HEK293 (cell line): ENCODE measurements at regions not wholly inside any gene's neighbourhood (a gene's known extent, or its start where the extent isn't known, plus 50 kb on each side); places are given as distances from the start of the nearest gene placed in this dataset.

Source experiments
- CTCF ChIA-PET: fragments of 350-600 bp; formaldehyde crosslinking; extraction: SDS; loops from one replicate; lab custom pipeline; 2021; ENCODE audit warnings: antibody characterized with exemption; lab: Yijun Ruan, JAX
- POLR2A ChIA-PET: fragments of 300-600 bp; formaldehyde crosslinking; extraction: SDS; loops from one replicate; lab custom pipeline; 2020; ENCODE audit warnings: antibody characterized with exemption, inconsistent platforms; lab: Yijun Ruan, JAX
- H3K27ac ChIP-seq: fragments of 200-500 bp; sonication (Bioruptor generic); 2 replicates; pipeline ENCODE4 v1.5.1; 2014; ENCODE audit warnings: low read depth, low read length, control low read depth, inconsistent platforms; ENCODE audit errors: extremely low read depth
- H3K36me3 ChIP-seq, 2 experiments: fragments of 200-500 bp in 1 of 2; sonication (Bioruptor generic) in 1 of 2; 1 replicate in 1 of 2; 2 replicates in 1 of 2; pipeline ENCODE4 v1.5.1; 2014 to 2017; ENCODE audit warnings: inconsistent platforms in 2 of 2, low read length in 2 of 2; ENCODE audit not compliant: control insufficient read depth in 2 of 2, insufficient read depth in 1 of 2
- H3K4me1 ChIP-seq: fragments of 200-500 bp; sonication (Bioruptor generic); 2 replicates; pipeline ENCODE4 v1.5.1; 2014; ENCODE audit warnings: mild to moderate bottlenecking, low read length, inconsistent platforms; ENCODE audit not compliant: control insufficient read depth, insufficient read depth
- H3K4me3 ChIP-seq: 2 replicates; pipeline ENCODE4 v1.5.1; 2011; ENCODE audit warnings: low read depth, mild to moderate bottlenecking, control low read depth, low read length, moderate library complexity
- H3K9me3 ChIP-seq: fragments of 200-500 bp; sonication (Bioruptor generic); 2 replicates; pipeline ENCODE4 v1.5.1; 2014; ENCODE audit warnings: low read depth, low read length, inconsistent platforms; ENCODE audit not compliant: control insufficient read depth, insufficient read depth
- EGR2 ChIP-seq: fragments of 450-650 bp; formaldehyde crosslinking; IDR thresholded peaks from 2 replicates; pipeline ENCODE4 v1.5.1; 2016; ENCODE audit warnings: low read depth, missing biosample characterization, missing genetic modification characterization
- GLI4 ChIP-seq: fragments of 450-650 bp; formaldehyde crosslinking; IDR thresholded peaks from 2 replicates; pipeline ENCODE4 v1.5.1; 2016; ENCODE audit warnings: missing biosample characterization, missing genetic modification characterization
- SETDB1 ChIP-seq: IDR thresholded peaks from one replicate; pipeline ENCODE4 v1.6.1; 2017; ENCODE audit warnings: mild to moderate bottlenecking, low read length, moderate library complexity, mixed read lengths; ENCODE audit not compliant: insufficient read length
- SP3 ChIP-seq: fragments of 450-650 bp; formaldehyde crosslinking; IDR thresholded peaks from 2 replicates; pipeline ENCODE4 v1.5.1; 2016; ENCODE audit warnings: missing biosample characterization, missing genetic modification characterization
- ZNF133 ChIP-seq: fragments of 450-650 bp; formaldehyde crosslinking; IDR thresholded peaks from 2 replicates; pipeline ENCODE4 v1.5.1; 2016; ENCODE audit warnings: missing biosample characterization, missing genetic modification characterization
- ZNF175 ChIP-seq: fragments of 450-650 bp; formaldehyde crosslinking; IDR thresholded peaks from 2 replicates; pipeline ENCODE4 v1.5.1; 2016; ENCODE audit warnings: missing biosample characterization, missing genetic modification characterization
- ZNF19 ChIP-seq: fragments of 450-650 bp; formaldehyde crosslinking; IDR thresholded peaks from 2 replicates; pipeline ENCODE4; 2016; ENCODE audit warnings: missing biosample characterization, missing genetic modification characterization, low read depth
- ZNF202 ChIP-seq: fragments of 450-650 bp; formaldehyde crosslinking; IDR thresholded peaks from 2 replicates; pipeline ENCODE4 v1.5.1; 2016; ENCODE audit warnings: missing biosample characterization, missing genetic modification characterization, borderline replicate concordance
- ZNF292 ChIP-seq: fragments of 450-650 bp; formaldehyde crosslinking; IDR thresholded peaks from 2 replicates; pipeline ENCODE4 v1.5.1; 2016; ENCODE audit warnings: low read depth, missing biosample characterization, missing genetic modification characterization, borderline replicate concordance
- ZNF341 ChIP-seq: fragments of 450-650 bp; formaldehyde crosslinking; IDR thresholded peaks from 2 replicates; pipeline ENCODE4; 2016; ENCODE audit warnings: low read depth, missing biosample characterization, missing genetic modification characterization
- ZNF488 ChIP-seq: fragments of 450-650 bp; formaldehyde crosslinking; IDR thresholded peaks from 2 replicates; pipeline ENCODE4 v1.5.1; 2016; ENCODE audit warnings: missing biosample characterization, missing genetic modification characterization
- ZNF596 ChIP-seq: fragments of 450-650 bp; IDR thresholded peaks from 2 replicates; pipeline ENCODE4 v1.5.0; 2018; ENCODE audit warnings: missing biosample characterization, mild to moderate bottlenecking, missing genetic modification characterization, moderate library complexity
- ZNF830 ChIP-seq: fragments of 450-650 bp; IDR thresholded peaks from 2 replicates; pipeline ENCODE4 v1.5.0; 2018; ENCODE audit warnings: missing biosample characterization, missing genetic modification characterization, low read depth, mild to moderate bottlenecking, moderate library complexity
- ZXDB ChIP-seq: fragments of 450-650 bp; formaldehyde crosslinking; IDR thresholded peaks from 2 replicates; pipeline ENCODE4 v1.5.1; 2016; ENCODE audit warnings: missing biosample characterization, missing genetic modification characterization
- TF ChIP-seq, protein P1 (sequence below): fragments of 450-650 bp; formaldehyde crosslinking; IDR thresholded peaks from 2 replicates; pipeline ENCODE4 v1.5.1; 2016; ENCODE audit warnings: missing biosample characterization, missing genetic modification characterization
- TF ChIP-seq, protein P2 (sequence below): fragments of 450-650 bp; formaldehyde crosslinking; conservative IDR thresholded peaks from 2 replicates; pipeline ENCODE4 v1.5.1; 2016; ENCODE audit warnings: low read depth, missing biosample characterization, missing genetic modification characterization

- H3K4me1 ChIP-seq, result no peaks in the 10 kb centered on the region
- no peak for TF ChIP-seq SP3 (tag by site-specific recombination)
- no peaks in the 10 kb centered on the region for H3K9me3 ChIP-seq
- no peak overlapping the region for H3K27ac ChIP-seq
- ChIA-PET CTCF (no interaction called here), POLR2A (no interaction called here)
- H3K36me3 ChIP-seq, result no peaks in the 10 kb centered on the region
- H3K4me3 ChIP-seq, result no peak overlapping the region
Observed at GRCh38 chr2:106685180-106685897, 198.2 kb downstream of the CD8B2 start.

DNA sequence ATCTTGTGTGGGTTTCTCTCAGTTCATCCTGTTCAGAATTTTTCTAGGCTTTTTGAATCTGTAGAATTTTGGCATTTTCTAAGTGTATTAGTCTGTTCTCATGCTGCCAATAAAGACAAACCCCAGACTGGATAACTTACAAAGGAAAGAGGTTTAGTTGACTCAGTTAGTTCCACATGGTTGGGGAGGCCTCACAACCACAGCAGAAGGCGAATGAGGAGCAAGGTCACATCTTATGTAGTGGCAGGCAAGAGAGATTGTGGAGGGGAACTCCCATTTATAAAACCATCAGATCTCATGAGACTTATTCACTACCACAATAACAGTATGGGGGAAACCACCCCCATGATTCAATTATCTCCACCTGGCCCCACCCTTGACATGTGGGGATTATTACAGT, 199.2 kb downstream of the ST6GAL2 start:
- Histone ChIP-seq H3K9me3 (no peaks in the 10 kb centered on the region), H3K4me1 (no peaks in the 10 kb centered on the region), H3K36me3 (no peaks in the 10 kb centered on the region), H3K4me3 (no peak overlapping the region), H3K27ac (no peak overlapping the region)
- ChIA-PET CTCF (no interaction called here), POLR2A (no interaction called here)
- no peak for TF ChIP-seq ZNF341 (tag by site-specific recombination)
- no peak for TF ChIP-seq EGR2 (tag by site-specific recombination)
- TF ChIP-seq ZNF488 (tag by site-specific recombination), result no peak
- no peak for TF ChIP-seq ZNF133 (tag by site-specific recombination)
- TF ChIP-seq ZNF830 (tag by site-specific recombination), result no peak
- TF ChIP-seq ZNF175 (tag by site-specific recombination), result no peak
- no peak for TF ChIP-seq ZNF596
- TF ChIP-seq GLI4 (tag by site-specific recombination), result no peak
- no peak for TF ChIP-seq ZNF19 (tag by site-specific recombination)
- TF ChIP-seq ZNF292, result no peak
- TF ChIP-seq SETDB1, result no peak
- TF ChIP-seq, protein P1, sequence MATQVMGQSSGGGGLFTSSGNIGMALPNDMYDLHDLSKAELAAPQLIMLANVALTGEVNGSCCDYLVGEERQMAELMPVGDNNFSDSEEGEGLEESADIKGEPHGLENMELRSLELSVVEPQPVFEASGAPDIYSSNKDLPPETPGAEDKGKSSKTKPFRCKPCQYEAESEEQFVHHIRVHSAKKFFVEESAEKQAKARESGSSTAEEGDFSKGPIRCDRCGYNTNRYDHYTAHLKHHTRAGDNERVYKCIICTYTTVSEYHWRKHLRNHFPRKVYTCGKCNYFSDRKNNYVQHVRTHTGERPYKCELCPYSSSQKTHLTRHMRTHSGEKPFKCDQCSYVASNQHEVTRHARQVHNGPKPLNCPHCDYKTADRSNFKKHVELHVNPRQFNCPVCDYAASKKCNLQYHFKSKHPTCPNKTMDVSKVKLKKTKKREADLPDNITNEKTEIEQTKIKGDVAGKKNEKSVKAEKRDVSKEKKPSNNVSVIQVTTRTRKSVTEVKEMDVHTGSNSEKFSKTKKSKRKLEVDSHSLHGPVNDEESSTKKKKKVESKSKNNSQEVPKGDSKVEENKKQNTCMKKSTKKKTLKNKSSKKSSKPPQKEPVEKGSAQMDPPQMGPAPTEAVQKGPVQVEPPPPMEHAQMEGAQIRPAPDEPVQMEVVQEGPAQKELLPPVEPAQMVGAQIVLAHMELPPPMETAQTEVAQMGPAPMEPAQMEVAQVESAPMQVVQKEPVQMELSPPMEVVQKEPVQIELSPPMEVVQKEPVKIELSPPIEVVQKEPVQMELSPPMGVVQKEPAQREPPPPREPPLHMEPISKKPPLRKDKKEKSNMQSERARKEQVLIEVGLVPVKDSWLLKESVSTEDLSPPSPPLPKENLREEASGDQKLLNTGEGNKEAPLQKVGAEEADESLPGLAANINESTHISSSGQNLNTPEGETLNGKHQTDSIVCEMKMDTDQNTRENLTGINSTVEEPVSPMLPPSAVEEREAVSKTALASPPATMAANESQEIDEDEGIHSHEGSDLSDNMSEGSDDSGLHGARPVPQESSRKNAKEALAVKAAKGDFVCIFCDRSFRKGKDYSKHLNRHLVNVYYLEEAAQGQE (tag by site-specific recombination), result no peak
- no peak for TF ChIP-seq ZNF202 (tag by site-specific recombination)
- TF ChIP-seq, protein P2, sequence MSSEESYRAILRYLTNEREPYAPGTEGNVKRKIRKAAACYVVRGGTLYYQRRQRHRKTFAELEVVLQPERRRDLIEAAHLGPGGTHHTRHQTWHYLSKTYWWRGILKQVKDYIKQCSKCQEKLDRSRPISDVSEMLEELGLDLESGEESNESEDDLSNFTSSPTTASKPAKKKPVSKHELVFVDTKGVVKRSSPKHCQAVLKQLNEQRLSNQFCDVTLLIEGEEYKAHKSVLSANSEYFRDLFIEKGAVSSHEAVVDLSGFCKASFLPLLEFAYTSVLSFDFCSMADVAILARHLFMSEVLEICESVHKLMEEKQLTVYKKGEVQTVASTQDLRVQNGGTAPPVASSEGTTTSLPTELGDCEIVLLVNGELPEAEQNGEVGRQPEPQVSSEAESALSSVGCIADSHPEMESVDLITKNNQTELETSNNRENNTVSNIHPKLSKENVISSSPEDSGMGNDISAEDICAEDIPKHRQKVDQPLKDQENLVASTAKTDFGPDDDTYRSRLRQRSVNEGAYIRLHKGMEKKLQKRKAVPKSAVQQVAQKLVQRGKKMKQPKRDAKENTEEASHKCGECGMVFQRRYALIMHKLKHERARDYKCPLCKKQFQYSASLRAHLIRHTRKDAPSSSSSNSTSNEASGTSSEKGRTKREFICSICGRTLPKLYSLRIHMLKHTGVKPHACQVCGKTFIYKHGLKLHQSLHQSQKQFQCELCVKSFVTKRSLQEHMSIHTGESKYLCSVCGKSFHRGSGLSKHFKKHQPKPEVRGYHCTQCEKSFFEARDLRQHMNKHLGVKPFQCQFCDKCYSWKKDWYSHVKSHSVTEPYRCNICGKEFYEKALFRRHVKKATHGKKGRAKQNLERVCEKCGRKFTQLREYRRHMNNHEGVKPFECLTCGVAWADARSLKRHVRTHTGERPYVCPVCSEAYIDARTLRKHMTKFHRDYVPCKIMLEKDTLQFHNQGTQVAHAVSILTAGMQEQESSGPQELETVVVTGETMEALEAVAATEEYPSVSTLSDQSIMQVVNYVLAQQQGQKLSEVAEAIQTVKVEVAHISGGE (tag by site-specific recombination), result no peak
- TF ChIP-seq ZXDB (tag by site-specific recombination), result no peak
